ENCODE measurements at regions not wholly inside any gene's neighbourhood (a gene's known extent, or its start where the extent isn't known, plus 50 kb on each side); places are given as distances from the start of the nearest gene placed in this dataset.

- no peak for DNase-seq (ENCODE audit: low spot score)
These were observed 51.4 kb upstream of the MSX1 start for GRCh38 chr4:4808086-4808485.

GRCh38 chr4:4805887-4806286 lies 53.6 kb upstream of the MSX1 start:
- DNase-seq (ENCODE audit: low spot score) = no peak

GRCh38 chr4:4803912-4804296 lies 55.6 kb upstream of the MSX1 start:
- no peak for DNase-seq (ENCODE audit: low spot score)

GRCh38 chr4:4803216-4803911 lies 56.1 kb upstream of the MSX1 start:
- DNase-seq (ENCODE audit: low spot score) = no peak

- no peak for DNase-seq (ENCODE audit: low spot score)
These were observed 58.6 kb upstream of the MSX1 start for GRCh38 chr4:4800646-4801408.

- DNase-seq (ENCODE audit: low spot score) = no peak
These were observed 65.0 kb upstream of the MSX1 start for GRCh38 chr4:4794421-4794820.

GRCh38 chr4:4792466-4792865 lies 67.0 kb upstream of the MSX1 start:
- no peak for DNase-seq (ENCODE audit: low spot score)

GRCh38 chr4:4791299-4792111 lies 68.0 kb upstream of the MSX1 start:
- DNase-seq (ENCODE audit: low spot score) = no peak

GRCh38 chr4:4789462-4789861 lies 70.0 kb upstream of the MSX1 start:
- no peak for DNase-seq (ENCODE audit: low spot score)

- DNase-seq (ENCODE audit: low spot score) = no peak
These were observed 70.9 kb upstream of the MSX1 start for GRCh38 chr4:4788573-4788972.

GRCh38 chr4:4787421-4787820 lies 72.0 kb upstream of the MSX1 start:
- no peak for DNase-seq (ENCODE audit: low spot score)

- no peak for DNase-seq (ENCODE audit: low spot score)
These were observed 75.1 kb upstream of the MSX1 start for GRCh38 chr4:4784379-4784778.

- DNase-seq (ENCODE audit: low spot score) = no peak
These were observed 75.6 kb upstream of the MSX1 start for GRCh38 chr4:4783847-4784246.

- DNase-seq (ENCODE audit: low spot score) = no peak
These were observed 76.5 kb upstream of the MSX1 start for GRCh38 chr4:4782969-4783368.

GRCh38 chr4:4781936-4782707 lies 77.3 kb upstream of the MSX1 start:
- no peak for DNase-seq (ENCODE audit: low spot score)

GRCh38 chr4:4780729-4781244 lies 78.7 kb upstream of the MSX1 start:
- DNase-seq (ENCODE audit: low spot score) = no peak

GRCh38 chr4:4779486-4779885 lies 80.0 kb upstream of the MSX1 start:
- DNase-seq (ENCODE audit: low spot score) = no peak

- no peak for DNase-seq (ENCODE audit: low spot score)
These were observed 80.4 kb upstream of the MSX1 start for GRCh38 chr4:4779054-4779453.

GRCh38 chr4:4778554-4778953 lies 80.9 kb upstream of the MSX1 start:
- DNase-seq (ENCODE audit: low spot score) = no peak

- DNase-seq (ENCODE audit: low spot score) = no peak
These were observed 82.5 kb upstream of the MSX1 start for GRCh38 chr4:4776934-4777333.

- DNase-seq (ENCODE audit: low spot score) = no peak
These were observed 83.1 kb upstream of the MSX1 start for GRCh38 chr4:4776335-4776734.

GRCh38 chr4:4775493-4776004 lies 83.9 kb upstream of the MSX1 start:
- no peak for DNase-seq (ENCODE audit: low spot score)

Measured in HuH-7 (cell line).